H1 (cell line): ENCODE measurements at regions not wholly inside any gene's neighbourhood (a gene's known extent, or its start where the extent isn't known, plus 50 kb on each side); places are given as distances from the start of the nearest gene placed in this dataset.

Experiments
- ATF3 ChIP-seq: IDR thresholded peaks from 2 replicates; pipeline ENCODE4 v1.6.1; 2011; ENCODE audit warnings: low read depth, mild to moderate bottlenecking, low read length; ENCODE audit not compliant: insufficient read depth
- RXRA ChIP-seq: IDR thresholded peaks from 2 replicates; pipeline ENCODE4 v1.6.1; 2011; ENCODE audit warnings: low read depth, mild to moderate bottlenecking, low read length, moderate library complexity; ENCODE audit not compliant: insufficient read depth
- SAP30 ChIP-seq: fragments of 300-600 bp; sonication (generic); IDR thresholded peaks from 2 replicates; pipeline ENCODE4 v1.7.1; 2012; ENCODE audit warnings: low read length, moderate library complexity, mild to moderate bottlenecking, inconsistent platforms; ENCODE audit not compliant: insufficient read depth, insufficient replicate concordance

- TF ChIP-seq SAP30 = no peak
- TF ChIP-seq ATF3 = no peak
- TF ChIP-seq RXRA = no peak
Measured at GRCh38 chr17:69702078-69702477, 287.6 kb downstream of the MAP2K6 start (continued).
